H1 (cell line): ENCODE measurements at regions not wholly inside any gene's neighbourhood (a gene's known extent, or its start where the extent isn't known, plus 50 kb on each side); places are given as distances from the start of the nearest gene placed in this dataset.

Experiments
- CTCF ChIA-PET: fragments of 300-600 bp; sonication (Branson Sonifier 250); formaldehyde crosslinking; loops from one replicate; lab custom pipeline; 2021; ENCODE audit not compliant: partially characterized antibody; lab: Charles Lee
- POLR2A ChIA-PET: fragments of 300-600 bp; sonication (Branson Sonifier 250); formaldehyde crosslinking; loops from one replicate; lab custom pipeline; 2021; ENCODE audit warnings: inconsistent platforms; ENCODE audit not compliant: partially characterized antibody; lab: Charles Lee
- DNase-seq, 2 experiments: peaks; one replicate each; pipeline versions ENCODE4 v3.0.0 to v3.0.0-alpha.2; 2010 to 2022; ENCODE audit warnings: low spot score in 2 of 2, low read depth in 1 of 2, mixed read lengths in 1 of 2
- FAIRE-seq: peaks from 2 replicates; lab custom pipeline; 2011; peaks lifted over from hg19 to GRCh38; lab: Jason Lieb, UNC
- H2AFZ ChIP-seq: 2 replicates; pipeline ENCODE4 v1.8.1; 2012; ENCODE audit warnings: low read length, inconsistent platforms
- H2AK5ac ChIP-seq: 2 replicates; pipeline ENCODE4 v1.6.1; 2013; ENCODE audit warnings: low read depth, low read length
- H2BK120ac ChIP-seq: replicated peaks from 2 replicates; pipeline ENCODE3; 2013; ENCODE audit warnings: low read depth, low read length, inconsistent platforms
- H2BK12ac ChIP-seq: 2 replicates; pipeline ENCODE4 v1.6.1; 2013; ENCODE audit warnings: low read depth, low read length
- H2BK15ac ChIP-seq: 2 replicates; pipeline ENCODE4 v1.6.1; 2013; ENCODE audit warnings: low read length
- H2BK20ac ChIP-seq: 2 replicates; pipeline ENCODE4 v1.6.1; 2013; ENCODE audit warnings: low read length
- H2BK5ac ChIP-seq: 2 replicates; pipeline ENCODE4 v1.6.1; 2013; ENCODE audit warnings: low read depth, low read length
- H3K14ac ChIP-seq: 2 replicates; pipeline ENCODE4 v1.6.1; 2013; ENCODE audit warnings: inconsistent platforms; ENCODE audit not compliant: insufficient read length
- H3K18ac ChIP-seq: 2 replicates; pipeline ENCODE4 v1.6.1; 2013; ENCODE audit warnings: low read length; ENCODE audit errors: extremely low read depth
- H3K23ac ChIP-seq: 2 replicates; pipeline ENCODE4 v1.6.1; 2013; ENCODE audit warnings: inconsistent platforms; ENCODE audit not compliant: insufficient read length
- H3K23me2 ChIP-seq: 2 replicates; pipeline ENCODE4 v1.6.1; 2013; ENCODE audit warnings: low read depth, low read length
- H3K27ac ChIP-seq: 2 replicates; pipeline ENCODE4 v1.6.1; 2011; ENCODE audit warnings: low read depth, low read length, inconsistent platforms
- H3K27me3 ChIP-seq, 4 experiments: replicated peaks in 1 of 4; 1 replicate in 1 of 4; 2 replicates in 3 of 4; pipeline versions ENCODE4 v1.6.1 to v1.8.1; 2011 to 2013; ENCODE audit warnings: low read length in 3 of 4, mild to moderate bottlenecking in 3 of 4, inconsistent platforms in 2 of 4, mixed read lengths in 2 of 4, moderate library complexity in 1 of 4; ENCODE audit not compliant: control insufficient read depth in 3 of 4, insufficient read depth in 3 of 4; ENCODE audit errors: extremely low read depth in 1 of 4
- H3K36me3 ChIP-seq, 4 experiments: 2 replicates each; pipeline versions ENCODE4 v1.6.1 to v1.8.1; 2011 to 2013; ENCODE audit warnings: mild to moderate bottlenecking in 4 of 4, low read length in 3 of 4, moderate library complexity in 2 of 4, control low read depth in 1 of 4, inconsistent platforms in 1 of 4; ENCODE audit not compliant: insufficient read depth in 4 of 4, control insufficient read depth in 2 of 4
- H3K4ac ChIP-seq: replicated peaks from 2 replicates; pipeline ENCODE3; 2013; ENCODE audit warnings: low read length, low read depth, mixed read lengths, inconsistent platforms; ENCODE audit not compliant: insufficient read length
- H3K4me1 ChIP-seq, 4 experiments: replicated peaks in 1 of 4; 1 replicate in 1 of 4; 2 replicates in 3 of 4; pipeline versions ENCODE4 v1.6.1 to v1.8.1; 2011 to 2013; ENCODE audit warnings: low read length in 3 of 4, inconsistent platforms in 2 of 4, mixed read lengths in 1 of 4; ENCODE audit not compliant: insufficient read depth in 4 of 4, control insufficient read depth in 3 of 4
- H3K4me2 ChIP-seq, 2 experiments: 2 replicates each; pipeline versions ENCODE4 v1.6.1 to v1.8.1; 2011 to 2013; ENCODE audit warnings: low read depth in 2 of 2, low read length in 2 of 2, control low read depth in 1 of 2, inconsistent platforms in 1 of 2, mild to moderate bottlenecking in 1 of 2; ENCODE audit not compliant: insufficient read depth in 1 of 2
- H3K4me3 ChIP-seq, 4 experiments: fragments of 200-600, 300-600 bp in 1 of 4; sonication (generic), shearing (Covaris generic), sonication (Bioruptor Twin) in 1 of 4; 2 replicates each; pipeline versions ENCODE4 v1.5.1 to v1.8.1; 2011 to 2016; ENCODE audit warnings: low read length in 4 of 4, low read depth in 3 of 4, control low read depth in 2 of 4, inconsistent platforms in 2 of 4, mild to moderate bottlenecking in 2 of 4, mixed read lengths in 1 of 4, moderate library complexity in 1 of 4; ENCODE audit not compliant: insufficient read depth in 2 of 4; ENCODE audit errors: extremely low read depth in 1 of 4
- H3K56ac ChIP-seq: replicated peaks from 2 replicates; pipeline ENCODE3; 2013; ENCODE audit warnings: low read depth, mild to moderate bottlenecking, mixed read lengths, low read length, inconsistent platforms; ENCODE audit not compliant: insufficient read length
- H3K79me1 ChIP-seq: 2 replicates; pipeline ENCODE4 v1.6.1; 2013; ENCODE audit warnings: low read depth, low read length, control low read depth
- H3K79me2 ChIP-seq, 2 experiments: 2 replicates each; pipeline versions ENCODE4 v1.6.1 to v1.8.1; 2012 to 2013; ENCODE audit warnings: low read length in 2 of 2, mild to moderate bottlenecking in 2 of 2, inconsistent platforms in 1 of 2; ENCODE audit not compliant: insufficient read depth in 2 of 2, control insufficient read depth in 1 of 2
- H3K9ac ChIP-seq, 4 experiments: replicated peaks in 1 of 4; 1 replicate in 1 of 4; 2 replicates in 3 of 4; pipeline versions ENCODE4 v1.6.1 to v1.8.1; 2011 to 2013; ENCODE audit warnings: low read depth in 3 of 4, low read length in 3 of 4, control low read depth in 2 of 4, mild to moderate bottlenecking in 2 of 4, moderate library complexity in 2 of 4, inconsistent platforms in 1 of 4; ENCODE audit errors: extremely low read depth in 1 of 4
- H3K9me3 ChIP-seq, 2 experiments: 2 replicates each; pipeline versions ENCODE4 v1.6.1 to v1.8.1; 2012 to 2013; ENCODE audit warnings: mild to moderate bottlenecking in 2 of 2, moderate library complexity in 2 of 2, control low read depth in 1 of 2, inconsistent platforms in 1 of 2, low read depth in 1 of 2, low read length in 1 of 2, mixed read lengths in 1 of 2; ENCODE audit not compliant: insufficient read depth in 2 of 2
- H4K20me1 ChIP-seq, 2 experiments: replicated peaks in 1 of 2; 2 replicates each; pipeline versions ENCODE3 to v1.8.1; 2011 to 2013; ENCODE audit warnings: inconsistent platforms in 2 of 2, low read length in 2 of 2, mild to moderate bottlenecking in 1 of 2; ENCODE audit not compliant: insufficient read depth in 2 of 2, control insufficient read depth in 1 of 2
- H4K5ac ChIP-seq: 2 replicates; pipeline ENCODE4 v1.6.1; 2013; ENCODE audit warnings: low read length, low read depth, mixed read lengths, inconsistent platforms; ENCODE audit not compliant: insufficient read length
- H4K8ac ChIP-seq: 2 replicates; pipeline ENCODE4 v1.8.0; 2013; ENCODE audit warnings: mild to moderate bottlenecking, moderate library complexity, low read length, inconsistent platforms; ENCODE audit not compliant: insufficient read depth; ENCODE audit errors: extremely low read depth
- H4K91ac ChIP-seq: replicated peaks from 2 replicates; pipeline ENCODE3; 2013; ENCODE audit warnings: low read length, mixed read lengths, inconsistent platforms; ENCODE audit not compliant: insufficient read length
- ATF3 ChIP-seq: IDR thresholded peaks from 2 replicates; pipeline ENCODE4 v1.6.1; 2011; ENCODE audit warnings: low read depth, mild to moderate bottlenecking, low read length; ENCODE audit not compliant: insufficient read depth
- BACH1 ChIP-seq: IDR thresholded peaks from 2 replicates; pipeline ENCODE4 v1.6.1; 2012; ENCODE audit warnings: low read length, improper control_type of control experiment
- FOSL1 ChIP-seq: IDR thresholded peaks from 2 replicates; pipeline ENCODE4 v1.6.1; 2011; ENCODE audit warnings: mild to moderate bottlenecking, low read depth, low read length, moderate library complexity; ENCODE audit not compliant: insufficient read depth
- NANOG ChIP-seq: IDR thresholded peaks from 2 replicates; pipeline ENCODE4 v1.6.1; 2011; ENCODE audit warnings: low read length, low read depth, mild to moderate bottlenecking, inconsistent platforms; ENCODE audit not compliant: insufficient read depth, poor library complexity, severe bottlenecking
- RXRA ChIP-seq: IDR thresholded peaks from 2 replicates; pipeline ENCODE4 v1.6.1; 2011; ENCODE audit warnings: low read depth, mild to moderate bottlenecking, low read length, moderate library complexity; ENCODE audit not compliant: insufficient read depth
- SIRT6 ChIP-seq: IDR thresholded peaks from one replicate; pipeline ENCODE4 v1.7.1; 2012; ENCODE audit warnings: low read length, inconsistent platforms
- TAF1 ChIP-seq: IDR thresholded peaks from 2 replicates; pipeline ENCODE4 v1.6.1; 2011; ENCODE audit warnings: mild to moderate bottlenecking, low read depth, low read length
- WGBS, 2 experiments: shearing (Covaris generic) in 1 of 2; methylation state at CpG; one replicate each; pipeline versions ENCODE4 v1.1.6 to v1.1.7; 2013 to 2015; ENCODE audit warnings: low lambda C conversion rate in 2 of 2, mixed read lengths in 2 of 2, inconsistent platforms in 1 of 2, low coverage in 1 of 2, missing lambda C conversion rate in 1 of 2; ENCODE audit not compliant: insufficient replicate concordance in 2 of 2, insufficient coverage in 1 of 2, insufficient read length in 1 of 2; ENCODE audit errors: extremely low coverage in 1 of 2, missing lambda C conversion rate in 1 of 2; 5-methylcytosine and 5-hydroxymethylcytosine counted together
- TF ChIP-seq, protein P1 (sequence below): IDR thresholded peaks from 2 replicates; pipeline ENCODE4 v1.6.1; 2012; ENCODE audit warnings: inconsistent platforms

DNA sequence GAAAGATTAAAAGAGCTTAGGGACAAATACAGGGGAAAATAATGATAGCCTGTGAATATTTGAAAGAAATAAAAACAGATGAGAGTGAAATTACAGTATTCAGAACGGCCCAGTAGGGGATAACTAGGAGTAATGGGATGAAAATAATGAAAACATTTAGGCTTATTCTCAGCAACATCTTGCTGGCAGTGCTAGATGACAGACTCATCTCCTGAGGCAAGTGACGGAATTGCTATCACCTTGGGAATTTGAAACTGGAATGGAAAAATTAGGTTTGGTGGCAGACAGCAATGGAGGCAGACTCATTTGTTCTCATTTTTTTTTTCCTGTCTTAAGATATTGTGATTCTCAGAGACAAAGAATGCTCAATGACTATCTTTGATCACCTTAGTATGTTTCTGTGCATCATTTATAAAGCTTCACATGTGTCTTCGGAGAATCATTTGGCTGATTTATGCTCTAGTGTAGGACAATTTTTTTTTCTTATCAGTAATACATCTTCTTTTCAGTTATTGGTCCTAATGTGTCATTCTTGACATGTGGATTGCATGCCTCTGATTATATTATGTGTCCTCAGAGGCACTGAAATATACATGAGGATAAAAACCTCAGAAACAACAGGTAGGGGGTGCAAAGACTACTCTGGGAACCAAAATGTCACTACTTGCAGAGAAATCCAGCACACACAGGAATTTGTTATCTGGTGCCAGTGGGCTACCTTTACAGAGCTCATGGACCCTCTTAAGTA, 711.7 kb downstream of the EDEM1 start:
- ChIA-PET POLR2A (no interaction called here), CTCF (interaction anchor here (1.4 kb wide), 1 partner anchor 9 kb away, joined by 3 read pairs; no protein-coding TSS in a partner anchor)
- Histone ChIP-seq H3K4me2 (no peak overlapping the region), H3K18ac (no peak overlapping the region), H3K79me2 (no peaks in the 10 kb centered on the region), H3K56ac (no peak overlapping the region), H3K23me2 (no peaks in the 10 kb centered on the region), H3K4me3 (no peak overlapping the region), H3K4me1 (no peaks in the 10 kb centered on the region), H3K27me3 (no peaks in the 10 kb centered on the region), H4K91ac (no peak overlapping the region), H2AK5ac (no peak overlapping the region), H2BK15ac (no peak overlapping the region), H2BK12ac (no peak overlapping the region), H2AFZ (no peak overlapping the region), H4K5ac (no peak overlapping the region), H4K20me1 (no peaks in the 10 kb centered on the region), H3K23ac (no peak overlapping the region), H3K27ac (no peak overlapping the region), H3K36me3 (no peaks in the 10 kb centered on the region), H3K9ac (no peak overlapping the region), H4K8ac (no peak overlapping the region), H2BK5ac (no peak overlapping the region), H2BK20ac (no peak overlapping the region), H2BK120ac (no peak overlapping the region), H3K4ac (no peak overlapping the region), H3K79me1 (no peaks in the 10 kb centered on the region), H3K9me3 (no peaks in the 10 kb centered on the region), H3K14ac (no peak overlapping the region)
- no peak for TF ChIP-seq FOSL1
- TF ChIP-seq NANOG, result no peak
- TF ChIP-seq SIRT6, result no peak
- TF ChIP-seq RXRA, result no peak
- no peak for TF ChIP-seq TAF1
- TF ChIP-seq ATF3, result no peak
- TF ChIP-seq, protein P1, sequence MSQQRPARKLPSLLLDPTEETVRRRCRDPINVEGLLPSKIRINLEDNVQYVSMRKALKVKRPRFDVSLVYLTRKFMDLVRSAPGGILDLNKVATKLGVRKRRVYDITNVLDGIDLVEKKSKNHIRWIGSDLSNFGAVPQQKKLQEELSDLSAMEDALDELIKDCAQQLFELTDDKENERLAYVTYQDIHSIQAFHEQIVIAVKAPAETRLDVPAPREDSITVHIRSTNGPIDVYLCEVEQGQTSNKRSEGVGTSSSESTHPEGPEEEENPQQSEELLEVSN, result no peak
- TF ChIP-seq BACH1, result no peak
- DNase-seq (no peak), FAIRE-seq (no peak)
- 87% methylated on average over 3 of the region's 3 CpGs; no CpG with 5 or more reads in 1 of the 2 experiments for WGBS, 2 experiments
